Neuronal stem cell (in vitro differentiated cells): ENCODE measurements at regions not wholly inside any gene's neighbourhood (a gene's known extent, or its start where the extent isn't known, plus 50 kb on each side); places are given as distances from the start of the nearest gene placed in this dataset.

Experiments
- DNase-seq: peaks from one replicate; pipeline ENCODE4 v3.0.0-alpha.2; 2013; ENCODE audit warnings: low spot score
- H2AFZ ChIP-seq: one replicate; pipeline ENCODE4 v1.6.1; 2013; ENCODE audit warnings: mild to moderate bottlenecking, low read length, inconsistent platforms
- H2AK5ac ChIP-seq: 2 replicates; pipeline ENCODE4 v1.6.1; 2013; ENCODE audit warnings: low read depth, mild to moderate bottlenecking, inconsistent platforms, low read length, moderate library complexity, mixed read lengths
- H2BK120ac ChIP-seq: 2 replicates; pipeline ENCODE4 v1.6.1; 2013; ENCODE audit warnings: low read depth, mild to moderate bottlenecking, inconsistent platforms, low read length, moderate library complexity, mixed read lengths
- H2BK12ac ChIP-seq: one replicate; pipeline ENCODE4 v1.6.1; 2013; ENCODE audit warnings: low read length, inconsistent platforms
- H2BK15ac ChIP-seq: 2 replicates; pipeline ENCODE4 v1.6.1; 2013; ENCODE audit warnings: mild to moderate bottlenecking, low read length, inconsistent platforms, mixed read lengths
- H2BK5ac ChIP-seq: one replicate; pipeline ENCODE4 v1.6.1; 2013; ENCODE audit warnings: inconsistent platforms, mild to moderate bottlenecking, low read length, moderate library complexity
- H3K14ac ChIP-seq: one replicate; pipeline ENCODE4 v1.6.1; 2013; ENCODE audit warnings: low read length, inconsistent platforms
- H3K18ac ChIP-seq: 2 replicates; pipeline ENCODE4 v1.6.1; 2013; ENCODE audit warnings: low read length, inconsistent platforms
- H3K23ac ChIP-seq: 2 replicates; pipeline ENCODE4 v1.6.1; 2013; ENCODE audit warnings: low read depth, mild to moderate bottlenecking, mixed read lengths, low read length, inconsistent platforms; ENCODE audit not compliant: poor library complexity
- H3K27ac ChIP-seq: replicated peaks from 3 replicates; pipeline ENCODE4 v1.5.1; 2013; ENCODE audit warnings: low read length, inconsistent platforms
- H3K27me3 ChIP-seq, 3 experiments: 2 replicates each; pipeline ENCODE4 v1.6.1; 2013; ENCODE audit warnings: low read length in 3 of 3, mild to moderate bottlenecking in 2 of 3, inconsistent platforms in 1 of 3, low read depth in 1 of 3, mixed read lengths in 1 of 3, moderate library complexity in 1 of 3; ENCODE audit not compliant: control insufficient read depth in 3 of 3, insufficient read depth in 3 of 3
- H3K36me3 ChIP-seq, 2 donors: replicated peaks in 1 of 2; 2 replicates each; pipeline ENCODE4 v1.6.1; 2013; ENCODE audit warnings: low read length in 2 of 2; ENCODE audit not compliant: control insufficient read depth in 2 of 2, insufficient read depth in 2 of 2
- H3K4ac ChIP-seq: 2 replicates; pipeline ENCODE4 v1.6.1; 2013; ENCODE audit warnings: inconsistent platforms, mild to moderate bottlenecking, low read length, moderate library complexity
- H3K4me1 ChIP-seq, 2 donors: 1 replicate in 1 of 2; 2 replicates in 1 of 2; pipeline ENCODE4 v1.6.1; 2013; ENCODE audit warnings: low read length in 2 of 2, low read depth in 1 of 2; ENCODE audit not compliant: control insufficient read depth in 2 of 2, insufficient read depth in 1 of 2
- H3K4me2 ChIP-seq: one replicate; pipeline ENCODE4 v1.6.1; 2013; ENCODE audit warnings: mild to moderate bottlenecking, low read length, inconsistent platforms; ENCODE audit not compliant: insufficient read depth, poor library complexity, severe bottlenecking
- H3K4me3 ChIP-seq, 2 donors: 2 replicates each; pipeline ENCODE4 v1.5.1; 2013; ENCODE audit warnings: low read length in 2 of 2, mild to moderate bottlenecking in 2 of 2, inconsistent platforms in 1 of 2, moderate library complexity in 1 of 2
- H3K79me1 ChIP-seq: one replicate; pipeline ENCODE4 v1.6.1; 2013; ENCODE audit warnings: low read depth, mild to moderate bottlenecking, inconsistent platforms, low read length, moderate library complexity
- H3K9ac ChIP-seq: one replicate; pipeline ENCODE4 v1.6.1; 2013; ENCODE audit warnings: mild to moderate bottlenecking, low read depth, low read length, inconsistent platforms; ENCODE audit not compliant: poor library complexity
- H3K9me3 ChIP-seq, 2 donors: replicated peaks in 1 of 2; 2 replicates each; pipeline versions ENCODE3 to v1.6.1; 2013; ENCODE audit warnings: low read length in 2 of 2, mild to moderate bottlenecking in 2 of 2, inconsistent platforms in 1 of 2, low read depth in 1 of 2, mixed read lengths in 1 of 2, moderate library complexity in 1 of 2; ENCODE audit not compliant: control insufficient read depth in 2 of 2, insufficient read depth in 1 of 2
- H4K8ac ChIP-seq: one replicate; pipeline ENCODE4 v1.6.1; 2013; ENCODE audit warnings: low read depth, mild to moderate bottlenecking, inconsistent platforms, low read length, moderate library complexity
- H4K91ac ChIP-seq: one replicate; pipeline ENCODE4 v1.6.1; 2013; ENCODE audit warnings: low read length, low read depth, mild to moderate bottlenecking, inconsistent platforms; ENCODE audit not compliant: poor library complexity
- WGBS, 2 donors: extraction: QIAGEN DNeasy Blood & Tissue Kit; methylation state at CpG; one replicate each; pipeline ENCODE4 v1.1.7; 2013; ENCODE audit warnings: missing lambda C conversion rate in 2 of 2, mixed read lengths in 1 of 2; ENCODE audit not compliant: insufficient read length in 2 of 2, insufficient replicate concordance in 1 of 2; ENCODE audit errors: extremely low coverage in 2 of 2; 5-methylcytosine and 5-hydroxymethylcytosine counted together

DNA sequence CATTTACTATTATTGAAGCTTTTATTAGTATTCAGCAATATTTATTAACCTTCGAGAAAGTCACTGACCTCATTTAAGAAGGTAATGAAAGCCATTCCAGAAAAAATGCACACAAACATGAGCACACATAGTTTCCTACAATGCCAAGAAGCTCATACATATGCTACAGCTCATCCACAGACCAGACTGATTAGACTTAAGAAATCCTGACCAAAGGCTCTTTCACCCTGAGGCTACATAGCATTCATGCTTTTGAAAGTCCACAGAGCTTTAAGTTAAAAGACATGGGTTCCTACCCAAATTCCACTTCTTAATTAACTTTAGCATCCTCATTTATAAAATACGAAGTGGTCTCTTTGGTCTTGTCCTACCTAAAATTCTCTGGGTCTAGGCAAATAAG is 430.4 kb downstream of the TBC1D32 start:
- no peaks in the 10 kb centered on the region for H3K36me3 ChIP-seq
- no peak overlapping the region for H3K27ac ChIP-seq
- WGBS, 2 donors = no CpG with 5 or more reads among the region's 2 CpGs
- H3K9ac ChIP-seq = no peak overlapping the region
- no peak overlapping the region for H2BK120ac ChIP-seq
- no peak overlapping the region for H3K14ac ChIP-seq
- no peak overlapping the region for H2BK5ac ChIP-seq
- no peak overlapping the region for H4K8ac ChIP-seq
- H3K4me2 ChIP-seq = no peak overlapping the region
- no peaks in the 10 kb centered on the region for H3K79me1 ChIP-seq
- H4K91ac ChIP-seq = no peak overlapping the region
- no peak overlapping the region for H2AK5ac ChIP-seq
- no peak overlapping the region for H3K23ac ChIP-seq
- H2BK15ac ChIP-seq = no peak overlapping the region
- H3K4ac ChIP-seq = no peak overlapping the region
- no peak overlapping the region for H2AFZ ChIP-seq
- no peaks in the 10 kb centered on the region for H3K27me3 ChIP-seq
- no peak overlapping the region for H3K18ac ChIP-seq
- H2BK12ac ChIP-seq = no peak overlapping the region
- H3K4me3 ChIP-seq = no peak overlapping the region
- H3K4me1 ChIP-seq = no peaks in the 10 kb centered on the region
- DNase-seq = no peak
- H3K9me3 ChIP-seq = no peaks in the 10 kb centered on the region

DNA sequence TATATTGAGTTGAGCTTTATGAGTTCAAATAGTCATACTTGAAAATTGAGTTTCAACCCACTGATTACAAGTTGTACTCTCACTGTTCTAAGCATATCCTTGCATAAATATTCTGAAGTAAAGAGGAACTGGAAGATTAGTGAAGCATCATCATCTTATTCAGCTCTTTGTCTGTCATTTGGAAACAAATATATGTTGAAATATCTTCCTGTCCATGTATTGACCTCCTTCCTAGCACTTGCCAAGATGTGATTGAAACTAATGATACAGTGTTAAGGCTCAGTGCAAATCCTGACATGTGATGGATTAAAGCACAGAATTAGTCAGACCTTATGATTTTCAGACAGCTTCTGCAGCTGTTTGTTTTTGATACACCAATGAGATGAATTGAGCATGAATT is 434.3 kb downstream of the TBC1D32 start:
- Histone ChIP-seq H3K9me3 (no peaks in the 10 kb centered on the region), H2BK5ac (no peak overlapping the region), H3K9ac (no peak overlapping the region), H2BK12ac (no peak overlapping the region), H4K8ac (no peak overlapping the region), H3K36me3 (no peaks in the 10 kb centered on the region), H2BK120ac (no peak overlapping the region), H2BK15ac (no peak overlapping the region), H3K4me3 (no peak overlapping the region), H3K18ac (no peak overlapping the region), H2AFZ (no peak overlapping the region), H3K4ac (no peak overlapping the region), H3K27me3 (no peaks in the 10 kb centered on the region), H3K27ac (no peak overlapping the region), H3K23ac (no peak overlapping the region), H3K14ac (no peak overlapping the region), H3K4me1 (no peaks in the 10 kb centered on the region), H3K4me2 (no peak overlapping the region), H4K91ac (no peak overlapping the region), H2AK5ac (no peak overlapping the region), H3K79me1 (no peaks in the 10 kb centered on the region)
- DNase-seq = no peak

DNA sequence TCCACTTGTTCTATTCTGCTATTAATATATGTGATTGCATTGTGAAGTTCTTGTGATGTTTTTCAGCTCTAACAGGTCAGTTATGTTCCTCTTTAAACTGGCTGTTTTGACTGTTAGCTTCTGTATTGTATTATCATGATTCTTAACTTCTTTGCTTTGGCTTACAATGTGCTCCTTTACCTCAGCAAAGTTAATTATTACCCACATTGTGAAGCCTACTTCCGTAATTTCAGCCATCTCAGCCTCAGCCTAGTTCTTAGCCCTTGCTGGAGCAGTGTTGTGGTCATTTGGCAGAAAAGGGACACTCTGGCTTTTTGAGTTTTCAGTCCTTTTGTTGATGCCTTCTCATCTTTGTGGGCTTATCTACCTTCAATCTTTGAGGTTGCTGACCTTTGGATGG is 440.2 kb downstream of the TBC1D32 start:
- Histone ChIP-seq H3K14ac (no peak overlapping the region), H4K8ac (no peak overlapping the region), H3K4ac (no peak overlapping the region), H3K36me3 (no peaks in the 10 kb centered on the region), H2BK12ac (no peak overlapping the region), H2BK5ac (no peak overlapping the region), H3K9ac (no peak overlapping the region), H3K23ac (no peak overlapping the region), H4K91ac (no peak overlapping the region), H3K79me1 (no peaks in the 10 kb centered on the region), H3K27ac (no peak overlapping the region), H2BK120ac (no peak overlapping the region), H3K18ac (no peak overlapping the region), H3K4me1 (no peaks in the 10 kb centered on the region), H2BK15ac (no peak overlapping the region), H3K4me3 (no peak overlapping the region), H3K9me3 (no peaks in the 10 kb centered on the region), H2AFZ (no peak overlapping the region), H2AK5ac (no peak overlapping the region), H3K27me3 (no peaks in the 10 kb centered on the region), H3K4me2 (no peak overlapping the region)
- no peak for DNase-seq
- no CpG with 5 or more reads among the region's 1 CpG for WGBS, 2 donors

DNA sequence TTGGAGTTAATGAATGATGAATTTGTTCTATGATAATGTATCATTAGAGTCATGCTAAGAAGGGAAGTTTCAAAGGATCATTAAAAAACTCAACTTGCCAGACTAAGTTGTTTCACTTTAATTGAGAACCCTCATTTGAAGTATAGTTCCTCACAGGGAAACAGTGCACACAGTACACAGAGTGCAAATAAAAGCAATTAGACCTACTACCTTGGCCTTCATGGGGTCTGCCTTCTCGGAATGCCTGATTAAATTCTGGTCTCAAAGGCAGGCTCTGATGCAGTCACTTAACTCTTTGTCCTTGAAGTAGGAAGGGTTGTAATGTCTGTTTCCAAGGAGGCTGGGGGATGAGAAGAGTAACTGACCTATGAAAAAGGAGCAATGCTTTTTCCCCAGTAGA is 457.3 kb downstream of the TBC1D32 start:
- H3K4ac ChIP-seq = no peak overlapping the region
- no peak overlapping the region for H3K23ac ChIP-seq
- H2BK15ac ChIP-seq = no peak overlapping the region
- H4K91ac ChIP-seq = no peak overlapping the region
- H3K79me1 ChIP-seq = no peaks in the 10 kb centered on the region
- no peak overlapping the region for H3K18ac ChIP-seq
- H2AFZ ChIP-seq = no peak overlapping the region
- H3K4me1 ChIP-seq = no peaks in the 10 kb centered on the region
- no peak overlapping the region for H3K27ac ChIP-seq
- no peak overlapping the region for H4K8ac ChIP-seq
- no peak overlapping the region for H3K9ac ChIP-seq
- no peak overlapping the region for H3K4me3 ChIP-seq
- H2BK120ac ChIP-seq = no peak overlapping the region
- H2BK12ac ChIP-seq = no peak overlapping the region
- no peaks in the 10 kb centered on the region for H3K27me3 ChIP-seq
- no CpG with 5 or more reads among the region's 1 CpG for WGBS, 2 donors
- no peak overlapping the region for H3K14ac ChIP-seq
- no peak overlapping the region for H2AK5ac ChIP-seq
- no peak overlapping the region for H2BK5ac ChIP-seq
- no peaks in the 10 kb centered on the region for H3K36me3 ChIP-seq
- H3K4me2 ChIP-seq = no peak overlapping the region
- H3K9me3 ChIP-seq = no peaks in the 10 kb centered on the region
- no peak for DNase-seq
